Astrocyte of the cerebellum (primary cell): ENCODE measurements at regions not wholly inside any gene's neighbourhood (a gene's known extent, or its start where the extent isn't known, plus 50 kb on each side); places are given as distances from the start of the nearest gene placed in this dataset.

Experiments
- DNase-seq: peaks from one replicate; pipeline ENCODE4 v3.0.0-alpha.2; 2011; ENCODE audit warnings: low read depth
- H3K4me3 ChIP-seq: 2 replicates; pipeline ENCODE4 v1.5.1; 2011; ENCODE audit warnings: mild to moderate bottlenecking, low read depth, low read length, moderate library complexity
- in situ Hi-C: cut with HindIII; loops from 2 replicates; pipeline ENCODE4 v1.10.0; 2017; ENCODE audit warnings: low sequenced_read_pairs
- TF ChIP-seq, protein P1 (sequence below): IDR thresholded peaks from 2 replicates; pipeline ENCODE4 v1.5.1; 2012; ENCODE audit warnings: low read length, low read depth, moderate library complexity, mild to moderate bottlenecking; ENCODE audit errors: missing control alignments

DNA sequence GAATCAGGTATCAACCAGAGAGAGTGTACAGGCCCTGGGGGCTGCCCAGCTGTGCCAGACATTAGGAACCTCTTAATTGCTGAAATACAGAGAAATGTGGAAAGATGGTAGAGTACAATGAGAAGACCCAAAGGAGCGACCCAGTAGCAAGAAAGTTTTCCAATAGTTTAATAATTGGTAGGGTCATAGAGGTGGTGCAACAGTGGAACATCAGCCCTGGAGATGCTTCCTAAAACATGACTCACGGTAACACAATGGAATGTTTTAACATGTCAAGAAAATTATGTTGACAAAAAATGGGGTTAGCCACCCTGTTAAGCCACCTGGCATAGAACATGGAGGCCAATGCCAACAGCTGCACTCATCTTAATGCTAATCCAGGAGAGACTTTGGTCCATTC, 284.1 kb downstream of the ELAVL2 start:
- in situ Hi-C loops = no loop called here
- no peak overlapping the region for H3K4me3 ChIP-seq
- TF ChIP-seq, protein P1, sequence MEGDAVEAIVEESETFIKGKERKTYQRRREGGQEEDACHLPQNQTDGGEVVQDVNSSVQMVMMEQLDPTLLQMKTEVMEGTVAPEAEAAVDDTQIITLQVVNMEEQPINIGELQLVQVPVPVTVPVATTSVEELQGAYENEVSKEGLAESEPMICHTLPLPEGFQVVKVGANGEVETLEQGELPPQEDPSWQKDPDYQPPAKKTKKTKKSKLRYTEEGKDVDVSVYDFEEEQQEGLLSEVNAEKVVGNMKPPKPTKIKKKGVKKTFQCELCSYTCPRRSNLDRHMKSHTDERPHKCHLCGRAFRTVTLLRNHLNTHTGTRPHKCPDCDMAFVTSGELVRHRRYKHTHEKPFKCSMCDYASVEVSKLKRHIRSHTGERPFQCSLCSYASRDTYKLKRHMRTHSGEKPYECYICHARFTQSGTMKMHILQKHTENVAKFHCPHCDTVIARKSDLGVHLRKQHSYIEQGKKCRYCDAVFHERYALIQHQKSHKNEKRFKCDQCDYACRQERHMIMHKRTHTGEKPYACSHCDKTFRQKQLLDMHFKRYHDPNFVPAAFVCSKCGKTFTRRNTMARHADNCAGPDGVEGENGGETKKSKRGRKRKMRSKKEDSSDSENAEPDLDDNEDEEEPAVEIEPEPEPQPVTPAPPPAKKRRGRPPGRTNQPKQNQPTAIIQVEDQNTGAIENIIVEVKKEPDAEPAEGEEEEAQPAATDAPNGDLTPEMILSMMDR = no peak
- no peak for DNase-seq

GRCh38 chr9:23542438-23542837, 283.6 kb downstream of the ELAVL2 start:
- in situ Hi-C loops = no loop called here
- TF ChIP-seq, protein P1 = no peak
- no peak overlapping the region for H3K4me3 ChIP-seq
- DNase-seq = no peak

GRCh38 chr9:23542927-23543326, 283.1 kb downstream of the ELAVL2 start:
- DNase-seq = no peak
- in situ Hi-C loops = no loop called here
- TF ChIP-seq, protein P1 = no peak
- no peak overlapping the region for H3K4me3 ChIP-seq

GRCh38 chr9:23543419-23543818, 282.6 kb downstream of the ELAVL2 start:
- H3K4me3 ChIP-seq = no peak overlapping the region
- in situ Hi-C loops = no loop called here
- DNase-seq = no peak
- TF ChIP-seq, protein P1 = no peak

DNA sequence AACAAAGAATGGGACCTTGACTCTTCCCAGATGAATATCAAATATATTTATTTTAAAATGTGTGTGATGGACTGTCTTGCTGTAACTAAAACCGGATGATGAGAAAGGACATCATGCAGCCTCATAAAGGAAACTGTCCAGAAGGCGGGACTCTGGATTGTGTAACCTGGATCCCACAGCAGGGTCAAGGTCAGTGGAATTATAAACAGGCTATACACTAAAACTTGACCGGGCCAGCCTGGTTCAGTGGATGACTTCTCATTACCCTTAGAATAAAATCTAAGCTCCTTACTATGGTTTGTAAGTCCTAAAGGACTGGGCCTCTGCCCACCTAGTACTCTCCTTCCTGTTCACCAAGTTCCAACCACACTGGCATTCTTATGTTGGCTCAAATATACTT, 280.3 kb downstream of the ELAVL2 start:
- in situ Hi-C loops = no loop called here
- no peak overlapping the region for H3K4me3 ChIP-seq
- TF ChIP-seq, protein P1 = no peak
- DNase-seq = no peak

DNA sequence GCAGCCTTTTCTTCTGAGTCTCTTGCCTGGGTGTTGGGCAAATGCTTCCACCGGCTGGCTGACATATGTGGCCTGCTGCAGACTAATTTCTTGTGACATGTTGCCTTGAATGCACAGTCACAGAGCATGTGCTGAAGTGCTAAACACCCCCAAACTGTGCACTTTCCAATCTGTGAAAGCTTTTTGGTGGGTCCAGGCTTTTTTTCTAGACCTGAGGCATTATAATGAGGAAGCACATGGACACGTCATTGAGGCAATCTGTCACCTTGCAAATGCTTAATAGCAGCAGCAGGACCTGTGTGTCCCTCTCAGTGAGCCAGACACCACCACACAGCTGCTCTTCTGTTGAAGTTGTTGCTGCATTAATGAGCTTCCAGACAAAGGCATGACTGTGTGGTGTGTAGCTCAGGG, 274.7 kb downstream of the ELAVL2 start:
- TF ChIP-seq, protein P1 = no peak
- in situ Hi-C loops = loop anchor here (5.0 kb wide), 1 partner anchor 81 kb away; no protein-coding TSS in a partner anchor
- no peak overlapping the region for H3K4me3 ChIP-seq
- DNase-seq = no peak
